HG02884 (cell line): ENCODE measurements at regions not wholly inside any gene's neighbourhood (a gene's known extent, or its start where the extent isn't known, plus 50 kb on each side); places are given as distances from the start of the nearest gene placed in this dataset.
A peak's percentile ranks its signal among the peaks of the same experiment; 100 is the strongest.
"Not testable (repeated sequence)": the region's sequence is repeated elsewhere in the genome, so short reads cannot be mapped to it uniquely, and the experiment has no call there.

Source experiments
- ATAC-seq: cut with Tn5 transposase; IDR thresholded peaks from one replicate; pipeline ENCODE4 v1.9.1; 2021; ENCODE audit warnings: mild to moderate bottlenecking, moderate library complexity; ENCODE audit not compliant: unreplicated experiment

DNA sequence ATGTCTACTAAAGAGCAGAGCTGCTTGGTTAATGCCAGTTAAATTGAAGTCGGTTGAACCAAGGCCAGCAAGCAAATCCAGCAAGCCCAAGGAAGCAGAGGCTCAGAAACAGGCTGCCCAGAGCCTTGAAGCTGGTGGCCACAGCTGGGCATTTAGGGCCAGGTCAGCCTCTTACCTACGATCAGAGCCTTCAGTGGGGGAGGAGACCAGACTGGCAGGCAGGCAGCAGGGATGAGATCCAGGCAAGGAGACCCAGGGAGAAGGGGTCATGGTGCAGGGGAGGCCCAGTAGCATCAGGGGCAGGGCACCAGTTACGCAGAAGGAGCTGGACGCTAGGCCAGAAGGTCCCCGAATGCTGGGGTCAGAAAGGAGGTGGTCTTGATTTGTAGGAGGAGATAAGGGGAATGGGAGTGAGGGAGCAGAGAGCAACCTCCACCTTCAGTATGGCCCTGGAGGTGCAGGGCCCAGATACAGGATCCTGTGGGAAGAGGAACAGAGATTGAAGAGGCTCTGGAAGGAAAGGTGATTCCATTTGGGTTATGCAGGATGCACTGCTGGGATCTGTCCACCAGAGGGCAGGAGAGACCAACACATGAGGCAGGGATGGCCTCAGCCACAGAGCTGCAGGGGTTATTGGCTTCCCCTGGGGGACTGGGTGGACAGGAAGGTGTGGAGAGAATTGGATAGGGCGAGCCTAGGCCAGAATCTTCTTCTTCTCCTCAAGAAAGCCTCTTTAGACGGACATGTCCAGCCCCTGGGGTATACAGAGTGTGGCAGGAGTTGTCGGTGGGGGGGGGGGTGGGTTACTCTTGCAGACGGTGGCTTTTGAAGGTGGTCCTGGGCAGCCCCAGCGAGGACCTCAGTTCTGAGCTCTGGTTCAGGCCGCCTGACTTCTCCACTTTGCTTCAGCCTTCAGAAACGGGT lies 132.6 kb upstream of the PODXL start:
- ATAC-seq, result peak; percentile 52

DNA sequence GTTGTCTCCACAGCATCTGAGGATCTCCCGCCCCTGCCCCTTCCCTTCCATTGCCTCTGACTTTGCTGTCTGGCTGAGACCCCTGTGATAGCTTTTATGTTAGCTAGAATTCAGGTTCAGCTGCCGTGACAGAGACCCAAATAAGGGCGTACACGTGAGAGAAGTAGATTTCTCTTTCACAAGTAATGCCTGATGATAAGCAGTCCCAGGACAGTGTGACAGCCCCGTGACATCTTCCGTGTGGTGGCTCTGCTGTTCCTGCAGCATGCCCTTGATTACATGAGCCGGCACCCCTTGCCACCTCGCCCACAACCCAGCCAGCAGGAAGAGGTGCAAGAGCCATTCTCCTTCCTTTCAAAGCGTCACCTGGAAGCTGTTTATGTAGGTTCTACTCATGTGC lies 130.9 kb upstream of the PODXL start:
- ATAC-seq, result no peak

DNA sequence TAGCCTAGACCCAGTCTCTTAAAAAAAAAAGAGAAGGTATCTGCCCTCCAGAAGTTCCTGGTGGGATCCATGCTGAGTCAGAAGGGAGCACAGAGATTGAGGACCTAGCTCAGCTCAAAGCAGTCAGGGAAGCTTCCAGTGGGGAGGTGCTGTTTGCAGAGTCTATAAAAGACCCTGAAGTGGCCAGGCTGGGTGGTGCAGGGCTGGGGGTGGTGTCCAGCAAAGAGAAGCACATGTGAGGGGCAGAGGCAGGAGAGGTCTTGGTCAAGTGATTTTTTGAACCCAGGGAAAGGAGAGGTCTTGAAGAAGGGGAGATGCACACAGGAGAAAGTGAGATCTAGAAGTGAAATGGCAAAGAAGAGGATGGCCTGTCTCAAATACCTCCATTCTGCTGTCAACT lies 130.4 kb upstream of the PODXL start:
- ATAC-seq, result no peak

DNA sequence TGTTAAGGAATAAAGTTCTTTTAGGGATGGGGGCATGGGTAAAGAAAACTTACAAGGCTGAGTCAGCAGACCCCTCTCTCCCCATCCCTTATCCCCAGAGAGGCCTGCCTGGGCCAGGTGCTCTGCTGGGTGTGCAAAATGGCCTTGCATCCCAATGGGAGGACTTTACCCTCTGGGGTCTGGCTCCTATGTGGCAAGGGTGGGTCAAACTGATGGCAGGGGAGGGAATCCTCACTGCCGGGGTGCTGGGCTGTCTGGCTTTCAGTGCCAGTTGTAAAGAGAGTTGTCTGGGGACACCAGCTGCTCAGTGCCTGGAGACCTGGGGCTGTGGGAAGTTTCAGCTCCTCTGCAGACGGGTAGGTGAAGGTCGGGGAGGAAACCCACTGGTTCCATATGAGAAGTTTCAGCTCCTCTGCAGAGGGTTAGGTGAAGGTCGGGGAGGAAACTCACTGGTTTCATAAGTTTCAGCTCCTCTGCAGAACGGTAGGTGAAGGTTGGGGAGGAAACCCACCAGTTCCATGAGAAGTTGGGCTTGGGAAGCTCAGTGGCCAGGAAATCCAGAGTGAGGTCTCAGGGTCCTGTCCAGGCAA lies 127.2 kb upstream of the PODXL start:
- peak; percentile 75 for ATAC-seq

GRCh38 chr7:131681961-131682360 lies 125.5 kb upstream of the PODXL start:
- ATAC-seq, result no peak

- not testable (repeated sequence) for ATAC-seq
These were observed 122.6 kb upstream of the PODXL start for GRCh38 chr7:131679071-131679470.

DNA sequence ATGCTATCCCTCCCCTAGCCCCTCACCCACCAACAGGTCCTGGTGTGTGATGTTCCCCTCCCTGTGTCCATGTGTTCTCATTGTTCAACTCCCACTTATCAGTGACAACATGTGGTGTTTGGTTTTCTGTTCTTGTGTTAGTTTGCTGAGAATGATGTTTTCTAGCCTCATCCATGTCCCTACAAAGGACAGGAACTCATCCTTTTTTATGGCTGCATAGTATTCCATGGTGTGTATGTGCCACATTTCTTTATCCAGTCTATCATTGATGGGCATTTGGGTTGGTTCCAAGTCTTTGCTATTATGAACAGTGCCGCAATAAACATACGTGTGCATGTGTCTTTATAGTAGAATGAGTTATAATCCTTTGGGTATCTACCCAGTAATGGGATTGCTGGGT lies 120.4 kb upstream of the PODXL start:
- ATAC-seq, result not testable (repeated sequence)

DNA sequence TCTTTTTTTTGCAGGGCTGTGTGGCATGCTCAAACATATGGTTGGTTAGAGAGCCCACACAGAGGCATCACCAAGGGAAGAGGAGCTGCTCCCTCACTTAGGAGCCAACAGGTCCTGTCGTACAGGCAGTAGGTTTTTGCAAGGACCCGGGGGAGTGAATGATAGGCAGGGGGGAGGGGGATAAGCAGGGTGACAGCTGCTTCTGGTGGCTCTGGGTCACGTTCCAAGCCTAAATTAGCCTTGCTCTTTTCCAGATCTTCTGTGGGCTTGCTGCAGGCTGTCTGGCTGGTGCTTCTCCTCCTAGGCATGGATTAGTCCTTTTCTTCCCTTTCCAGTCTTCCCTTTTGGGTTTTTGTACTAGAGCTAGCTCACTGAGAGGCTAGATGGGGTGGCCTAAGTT lies 117.7 kb upstream of the PODXL start:
- no peak for ATAC-seq

DNA sequence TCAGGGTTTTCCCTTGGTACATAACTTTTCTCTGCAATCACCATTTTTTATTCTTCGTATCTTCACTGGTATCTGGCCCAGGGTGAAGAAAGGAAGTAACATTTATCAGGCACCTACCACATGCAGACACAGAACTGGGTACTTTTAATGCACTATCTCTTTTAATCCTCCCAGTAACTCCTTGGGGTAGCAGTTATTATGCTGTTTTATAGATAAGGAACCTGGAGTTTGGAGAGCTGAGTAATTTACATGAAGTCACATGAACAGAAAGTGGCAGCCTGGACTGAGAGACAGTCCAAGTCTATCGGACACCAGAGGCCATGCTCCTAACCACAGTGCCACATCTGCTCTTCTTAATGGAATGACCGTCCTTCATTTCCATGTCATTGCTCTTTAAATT lies 117.1 kb upstream of the PODXL start:
- no peak for ATAC-seq

DNA sequence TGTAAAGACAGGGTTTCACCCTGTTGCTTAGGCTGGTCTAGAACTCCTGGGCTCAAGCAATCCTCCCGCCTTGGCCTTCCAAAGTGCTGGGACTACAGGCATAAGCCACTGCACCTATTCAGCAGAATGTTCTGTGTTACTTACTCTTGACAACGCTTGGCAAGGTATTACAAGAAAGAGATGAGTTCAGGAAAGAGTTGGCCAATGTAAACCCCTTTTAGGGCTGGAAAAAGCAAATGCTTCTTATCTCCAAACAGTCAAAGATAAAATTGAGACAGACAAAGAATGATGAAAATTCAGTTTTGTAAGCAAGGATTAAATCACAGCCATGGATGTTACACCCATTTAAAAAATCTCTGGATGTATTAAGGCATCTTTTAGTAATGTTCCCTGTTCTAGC lies 114.0 kb upstream of the PODXL start:
- ATAC-seq, result no peak

GRCh38 chr7:131667699-131668098 lies 111.3 kb upstream of the PODXL start:
- no peak for ATAC-seq

GRCh38 chr7:131665021-131665420 lies 108.6 kb upstream of the PODXL start:
- ATAC-seq, result no peak

DNA sequence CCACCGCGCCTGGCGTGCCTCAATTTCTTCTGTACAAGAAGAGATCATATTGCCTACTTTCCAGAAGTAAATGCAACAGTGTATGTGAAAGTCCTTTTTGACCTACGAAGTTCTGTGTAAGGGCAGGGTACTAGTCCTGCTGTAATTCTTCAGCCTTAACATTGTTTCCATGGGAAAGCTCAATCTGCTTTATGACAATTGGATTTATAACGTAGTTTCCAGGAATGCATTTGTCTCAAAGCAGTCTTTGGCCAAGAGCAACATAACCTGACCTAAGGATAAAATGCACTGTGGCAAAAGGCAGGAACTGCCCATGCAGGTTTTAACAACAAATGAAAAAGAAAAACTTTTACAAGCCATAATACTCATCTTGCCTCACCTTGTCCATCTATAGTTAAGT lies 108.1 kb upstream of the PODXL start:
- ATAC-seq, result no peak

- not testable (repeated sequence) for ATAC-seq
These were observed 106.0 kb upstream of the PODXL start for GRCh38 chr7:131662301-131662873.

- no peak for ATAC-seq
These were observed 101.5 kb upstream of the PODXL start for GRCh38 chr7:131657881-131658280.

DNA sequence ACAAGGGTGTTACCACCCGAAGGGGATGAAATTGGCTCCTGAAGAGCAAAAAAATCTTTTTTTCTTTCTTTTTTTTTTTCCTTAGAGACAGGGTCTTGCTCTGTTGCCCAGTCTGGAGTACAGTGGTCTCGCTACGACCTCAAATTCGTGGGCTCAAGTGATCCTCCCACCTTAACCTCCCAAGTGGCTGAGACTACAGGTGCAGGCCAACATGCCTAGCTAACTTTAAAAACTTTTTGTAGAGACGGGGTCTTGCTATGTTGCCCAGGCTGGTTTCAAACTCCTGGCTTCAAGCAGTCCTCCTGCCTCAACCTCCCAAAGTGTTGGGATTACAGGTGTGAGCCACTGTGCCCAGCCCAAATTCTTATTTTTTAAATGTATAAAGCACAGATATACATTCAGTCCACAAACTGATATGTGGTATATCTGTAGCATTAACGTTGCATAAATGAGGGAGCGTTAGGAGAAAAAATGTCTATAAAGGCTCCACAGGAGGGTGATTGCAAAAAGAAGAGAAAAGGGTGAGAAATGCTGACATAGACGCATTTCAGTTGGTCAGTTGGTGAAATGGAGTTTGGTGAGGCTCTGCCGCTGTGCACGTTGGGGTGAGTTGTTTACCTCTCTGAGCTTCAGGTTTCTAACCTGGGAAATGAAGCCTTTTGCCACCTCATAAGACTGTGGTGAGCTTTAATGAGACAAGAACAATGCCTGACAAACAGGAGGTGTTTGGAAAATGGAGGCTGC lies 100.7 kb upstream of the PODXL start:
- no peak for ATAC-seq

DNA sequence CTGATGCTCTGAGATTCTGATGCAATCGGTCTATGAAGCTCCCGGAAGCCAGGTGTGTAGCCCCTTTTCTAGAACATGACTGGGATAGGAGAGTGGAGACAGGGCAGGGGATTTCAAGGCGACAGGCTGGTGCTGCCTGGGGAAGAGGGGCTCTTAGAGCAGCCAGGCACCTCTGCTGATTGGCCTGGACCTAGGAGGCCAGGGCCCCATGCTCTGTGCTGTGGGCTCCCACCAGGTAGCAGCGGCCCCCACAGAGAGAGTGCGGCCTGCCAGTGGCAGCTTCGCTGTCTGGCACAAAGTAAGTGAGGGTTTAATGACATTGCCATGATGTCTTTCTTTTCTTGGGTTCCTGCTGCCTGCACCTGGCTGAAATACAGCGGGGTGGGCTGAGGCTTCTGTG lies 99.4 kb upstream of the PODXL start:
- ATAC-seq, result no peak

DNA sequence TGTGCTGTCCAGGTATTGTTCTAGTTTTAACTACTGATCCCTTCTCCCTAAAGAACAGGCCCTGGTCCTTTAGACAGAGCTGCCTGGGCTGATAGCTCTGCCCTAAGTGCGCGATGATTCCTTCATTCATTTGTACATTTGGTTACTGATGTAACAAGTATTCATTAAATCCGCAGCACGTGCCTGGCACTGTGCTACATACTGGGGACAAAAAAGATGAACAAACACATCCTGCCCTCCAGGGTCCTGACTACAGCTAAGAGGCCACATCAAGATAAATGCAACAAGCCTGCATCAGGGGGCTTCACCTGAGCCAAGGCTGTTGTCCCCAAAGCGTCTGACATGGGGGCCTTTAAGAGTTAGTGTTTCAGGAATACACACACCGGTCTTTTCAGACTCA lies 99.0 kb upstream of the PODXL start:
- ATAC-seq, result no peak

- peak; percentile 78 for ATAC-seq
These were observed 98.4 kb upstream of the PODXL start for GRCh38 chr7:131654668-131655326.

- ATAC-seq, result no peak
These were observed 97.8 kb upstream of the PODXL start for GRCh38 chr7:131654249-131654558.
